ENCODE measurements at regions not wholly inside any gene's neighbourhood (a gene's known extent, or its start where the extent isn't known, plus 50 kb on each side); places are given as distances from the start of the nearest gene placed in this dataset.

DNA sequence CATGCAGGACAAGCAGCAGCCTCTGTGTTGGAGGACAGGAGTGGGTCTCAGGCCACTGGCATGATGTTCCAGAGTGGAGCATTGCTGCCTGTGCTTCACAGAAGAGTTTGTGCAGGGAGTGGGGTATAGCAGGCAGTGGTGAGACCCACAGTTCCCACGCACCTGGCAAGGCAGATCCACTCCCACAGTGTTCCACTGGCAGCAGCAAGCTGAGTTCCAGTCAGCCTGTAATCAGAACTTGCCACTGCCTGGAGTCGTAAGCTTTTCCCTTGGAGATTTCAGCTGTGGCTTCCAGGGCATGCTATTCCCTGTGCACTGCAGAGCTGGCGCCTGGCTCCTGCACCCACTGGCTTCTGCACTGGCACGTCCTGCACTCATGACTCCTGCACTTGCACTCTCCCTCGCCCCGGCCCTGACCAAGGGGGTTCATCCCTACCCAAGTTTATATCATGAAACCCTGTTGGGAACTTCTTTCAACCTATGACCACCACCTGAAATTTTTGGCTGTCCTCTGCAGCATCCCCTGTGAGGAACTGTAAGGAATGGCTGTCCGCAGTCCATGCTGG, 1144.3 kb downstream of the RAPGEF2 start:
- WGBS, result 94% methylated on average over 6 of the region's 7 CpGs
- no peaks in the 10 kb centered on the region for H3K9me3 ChIP-seq

DNA sequence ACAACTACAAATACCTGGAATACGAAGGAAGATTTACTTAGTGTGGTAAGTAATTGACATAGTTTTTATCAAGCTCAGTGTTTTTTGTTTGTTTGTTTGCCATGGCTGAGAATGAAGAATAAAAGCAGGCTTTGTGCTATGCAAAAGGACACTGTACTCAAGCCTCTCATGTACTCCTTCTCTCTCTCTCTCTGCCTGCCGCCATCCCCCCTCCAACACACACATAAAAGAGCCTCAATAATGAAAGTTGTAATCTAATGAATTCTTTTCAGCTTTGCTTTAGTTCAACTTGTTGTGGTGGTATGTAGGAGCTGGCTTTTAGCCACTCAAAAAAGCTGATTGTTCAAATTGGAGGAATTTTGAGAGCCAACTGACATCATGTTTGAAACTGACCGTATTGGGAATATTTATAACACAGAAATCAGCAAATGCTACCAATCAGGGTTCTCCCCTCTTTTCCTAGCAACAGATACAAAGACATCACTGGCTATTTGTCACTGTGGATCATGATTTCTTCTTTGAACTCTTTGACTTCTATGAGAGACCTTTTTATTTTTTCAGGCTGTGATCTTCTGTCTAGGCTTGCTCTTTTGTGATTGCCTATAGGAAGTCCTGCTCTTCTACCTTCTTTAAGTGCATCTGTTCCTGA, 1148.8 kb downstream of the RAPGEF2 start:
- intact Hi-C loops (cut with DNase I), result no loop called here
- 69% methylated on average over 3 of the region's 3 CpGs for WGBS
- Histone ChIP-seq H3K27me3 (no peaks in the 10 kb centered on the region), H3K36me3 (no peaks in the 10 kb centered on the region), H3K4me3 (no peak overlapping the region), H3K4me1 (no peaks in the 10 kb centered on the region), H3K9me3 (no peaks in the 10 kb centered on the region), H3K27ac (replicated peaks in 1 of 4) (no peak overlapping the region)
- TF ChIP-seq, protein P1, sequence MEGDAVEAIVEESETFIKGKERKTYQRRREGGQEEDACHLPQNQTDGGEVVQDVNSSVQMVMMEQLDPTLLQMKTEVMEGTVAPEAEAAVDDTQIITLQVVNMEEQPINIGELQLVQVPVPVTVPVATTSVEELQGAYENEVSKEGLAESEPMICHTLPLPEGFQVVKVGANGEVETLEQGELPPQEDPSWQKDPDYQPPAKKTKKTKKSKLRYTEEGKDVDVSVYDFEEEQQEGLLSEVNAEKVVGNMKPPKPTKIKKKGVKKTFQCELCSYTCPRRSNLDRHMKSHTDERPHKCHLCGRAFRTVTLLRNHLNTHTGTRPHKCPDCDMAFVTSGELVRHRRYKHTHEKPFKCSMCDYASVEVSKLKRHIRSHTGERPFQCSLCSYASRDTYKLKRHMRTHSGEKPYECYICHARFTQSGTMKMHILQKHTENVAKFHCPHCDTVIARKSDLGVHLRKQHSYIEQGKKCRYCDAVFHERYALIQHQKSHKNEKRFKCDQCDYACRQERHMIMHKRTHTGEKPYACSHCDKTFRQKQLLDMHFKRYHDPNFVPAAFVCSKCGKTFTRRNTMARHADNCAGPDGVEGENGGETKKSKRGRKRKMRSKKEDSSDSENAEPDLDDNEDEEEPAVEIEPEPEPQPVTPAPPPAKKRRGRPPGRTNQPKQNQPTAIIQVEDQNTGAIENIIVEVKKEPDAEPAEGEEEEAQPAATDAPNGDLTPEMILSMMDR (IDR thresholded peaks at IDR 0.05), result no peak
- no peak for TF ChIP-seq EP300 (IDR thresholded peaks at IDR 0.05)
- TF ChIP-seq POLR2AphosphoS5 (IDR thresholded peaks at IDR 0.05), result no peak
- TF ChIP-seq POLR2A (IDR thresholded peaks at IDR 0.05; ENCODE audit: low read depth), result no peak
- no peak for DNase-seq (ENCODE audit: extremely low spot score)

More for the DNA sequence above, 1144.3 kb downstream of the RAPGEF2 start:
- intact Hi-C loops (cut with DNase I), result no loop called here
- Histone ChIP-seq H3K27me3 (no peaks in the 10 kb centered on the region), H3K4me1 (no peaks in the 10 kb centered on the region), H3K36me3 (no peaks in the 10 kb centered on the region), H3K27ac (replicated peaks in 1 of 4) (no peak overlapping the region), H3K4me3 (no peak overlapping the region)
- DNase-seq (ENCODE audit: extremely low spot score), result no peak
- TF ChIP-seq POLR2AphosphoS5 (IDR thresholded peaks at IDR 0.05), result no peak
- no peak for TF ChIP-seq EP300 (IDR thresholded peaks at IDR 0.05)
- TF ChIP-seq, protein P1 (IDR thresholded peaks at IDR 0.05), result no peak
- no peak for TF ChIP-seq POLR2A (IDR thresholded peaks at IDR 0.05; ENCODE audit: low read depth)

DNA sequence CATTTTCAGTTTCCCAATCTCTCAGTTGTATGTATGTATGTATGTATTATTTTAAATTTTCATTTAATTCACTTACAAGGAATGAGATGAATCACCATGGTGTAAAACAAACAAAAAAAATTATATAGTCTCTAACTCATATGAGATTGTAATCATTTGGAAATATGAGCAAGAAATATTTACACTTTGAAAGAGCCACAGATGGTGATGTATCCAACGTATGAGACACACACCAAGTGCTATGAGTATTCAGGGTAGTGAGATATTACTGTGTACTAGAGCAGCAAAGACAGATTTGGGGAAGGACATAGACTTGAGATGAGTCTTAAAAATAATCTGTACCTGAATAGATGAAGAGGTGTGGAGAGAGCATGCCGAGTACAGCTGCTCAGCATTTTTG, 1154.4 kb downstream of the RAPGEF2 start:
- no peak overlapping the region for H3K4me3 ChIP-seq
- WGBS, result 44% methylated on average over 2 of the region's 2 CpGs
- no peaks in the 10 kb centered on the region for H3K27me3 ChIP-seq
- H3K9me3 ChIP-seq, result no peaks in the 10 kb centered on the region
- H3K27ac ChIP-seq (replicated peaks in 1 of 4), result no peak overlapping the region
- intact Hi-C loops (cut with DNase I), result no loop called here
- no peaks in the 10 kb centered on the region for H3K4me1 ChIP-seq
- no peak for DNase-seq (ENCODE audit: extremely low spot score)
- TF ChIP-seq, protein P1 (IDR thresholded peaks at IDR 0.05), result no peak
- no peak for TF ChIP-seq POLR2A (IDR thresholded peaks at IDR 0.05; ENCODE audit: low read depth)
- TF ChIP-seq POLR2AphosphoS5 (IDR thresholded peaks at IDR 0.05), result no peak
- TF ChIP-seq EP300 (IDR thresholded peaks at IDR 0.05), result no peak
- no peaks in the 10 kb centered on the region for H3K36me3 ChIP-seq

DNA sequence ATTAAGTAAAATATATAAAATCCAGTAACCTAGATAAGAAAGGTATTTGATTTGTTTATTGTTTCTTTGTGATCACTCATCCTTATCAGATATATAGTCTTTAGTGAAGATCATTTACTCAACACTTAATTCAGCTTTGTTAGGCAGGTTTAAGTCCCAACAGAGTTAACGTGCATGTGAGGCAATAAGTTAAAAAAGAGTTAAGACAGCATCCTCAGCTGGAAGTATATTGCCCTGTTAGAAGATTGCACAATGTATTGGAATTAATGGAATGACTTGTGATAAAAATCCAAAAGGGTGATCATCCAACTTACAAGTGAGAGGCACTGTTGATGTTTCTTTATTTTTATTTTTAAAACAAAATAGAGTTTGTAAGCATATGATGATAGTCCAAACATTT, 1162.1 kb downstream of the RAPGEF2 start:
- Histone ChIP-seq H3K4me3 (no peak overlapping the region), H3K9me3 (no peaks in the 10 kb centered on the region), H3K27me3 (no peaks in the 10 kb centered on the region), H3K27ac (replicated peaks in 1 of 4) (no peak overlapping the region), H3K4me1 (no peaks in the 10 kb centered on the region), H3K36me3 (no peaks in the 10 kb centered on the region)
- WGBS, result 13% methylated on average over 1 of the region's 1 CpG
- no peak for DNase-seq (ENCODE audit: extremely low spot score)
- intact Hi-C loops (cut with DNase I), result no loop called here
- no peak for TF ChIP-seq EP300 (IDR thresholded peaks at IDR 0.05)
- TF ChIP-seq, protein P1 (IDR thresholded peaks at IDR 0.05), result no peak
- no peak for TF ChIP-seq POLR2AphosphoS5 (IDR thresholded peaks at IDR 0.05)
- no peak for TF ChIP-seq POLR2A (IDR thresholded peaks at IDR 0.05; ENCODE audit: low read depth)

All from esophagus muscularis mucosa (tissue), 4 donors.